ENCODE measurements at regions not wholly inside any gene's neighbourhood (a gene's known extent, or its start where the extent isn't known, plus 50 kb on each side); places are given as distances from the start of the nearest gene placed in this dataset.
"Not testable (repeated sequence)": the region's sequence is repeated elsewhere in the genome, so short reads cannot be mapped to it uniquely, and the experiment has no call there.

- DNase-seq (ENCODE audit: low spot score) = no peak
These were observed 58.3 kb upstream of the SHB start for GRCh38 chr9:38127271-38127839.

GRCh38 chr9:38126730-38127129 is 57.7 kb upstream of the SHB start:
- DNase-seq (ENCODE audit: low spot score) = no peak

- DNase-seq (ENCODE audit: low spot score) = no peak
These were observed 56.9 kb upstream of the SHB start for GRCh38 chr9:38125889-38126288.

GRCh38 chr9:38123359-38123758 is 54.3 kb upstream of the SHB start:
- not testable (repeated sequence) for DNase-seq (ENCODE audit: low spot score)

GRCh38 chr9:38120961-38121360 is 51.9 kb upstream of the SHB start:
- no peak for DNase-seq (ENCODE audit: low spot score)

GRCh38 chr9:38119560-38120236 is 50.7 kb upstream of the SHB start:
- DNase-seq (ENCODE audit: low spot score) = no peak

- no peak for DNase-seq (ENCODE audit: low spot score)
These were observed 49.9 kb upstream of the SHB start for GRCh38 chr9:38118862-38119438.

Measured in globus pallidus (tissue), 1 donor.